ENCODE measurements at regions not wholly inside any gene's neighbourhood (a gene's known extent, or its start where the extent isn't known, plus 50 kb on each side); places are given as distances from the start of the nearest gene placed in this dataset.

GRCh38 chr1:239882967-239883366 is 208.7 kb upstream of the FMN2 start:
- no peak for TF ChIP-seq POLR2AphosphoS5 (IDR thresholded peaks at IDR 0.05)
- TF ChIP-seq CTCF (IDR thresholded peaks at IDR 0.05), result no peak
- no peak for TF ChIP-seq EP300 (IDR thresholded peaks at IDR 0.05)
- TF ChIP-seq POLR2A (IDR thresholded peaks at IDR 0.05), result no peak
